HEK293 (cell line): ENCODE measurements at regions not wholly inside any gene's neighbourhood (a gene's known extent, or its start where the extent isn't known, plus 50 kb on each side); places are given as distances from the start of the nearest gene placed in this dataset.

ENCODE experiments used
- KLF10 ChIP-seq: fragments of 450-650 bp; IDR thresholded peaks from 2 replicates; pipeline ENCODE4 v1.5.1; 2018; ENCODE audit warnings: missing biosample characterization, mild to moderate bottlenecking, missing genetic modification characterization
- ZBTB7A ChIP-seq: fragments of 450-650 bp; formaldehyde crosslinking; IDR thresholded peaks from 2 replicates; pipeline ENCODE4 v1.5.1; 2016; ENCODE audit warnings: low read depth, missing biosample characterization, missing genetic modification characterization
- ZFP3 ChIP-seq: fragments of 450-650 bp; formaldehyde crosslinking; IDR thresholded peaks from 2 replicates; pipeline ENCODE4 v1.5.1; 2016; ENCODE audit warnings: low read depth, missing biosample characterization, missing genetic modification characterization
- ZNF10 ChIP-seq: fragments of 450-650 bp; formaldehyde crosslinking; IDR thresholded peaks from 2 replicates; pipeline ENCODE4 v1.5.1; 2017; ENCODE audit warnings: missing biosample characterization, missing genetic modification characterization
- ZNF140 ChIP-seq: fragments of 450-650 bp; formaldehyde crosslinking; IDR thresholded peaks from 2 replicates; pipeline ENCODE4 v1.5.1; 2016; ENCODE audit warnings: missing biosample characterization, missing genetic modification characterization
- ZNF549 ChIP-seq: fragments of 450-650 bp; IDR thresholded peaks from 2 replicates; pipeline ENCODE4 v1.5.1; 2018; ENCODE audit warnings: missing biosample characterization, missing genetic modification characterization, mild to moderate bottlenecking, inconsistent platforms, moderate library complexity
- TF ChIP-seq, protein P1 (sequence below): fragments of 450-650 bp; formaldehyde crosslinking; IDR thresholded peaks from 2 replicates; pipeline ENCODE4 v1.5.1; 2016; ENCODE audit warnings: missing biosample characterization, missing genetic modification characterization
- TF ChIP-seq, protein P2 (sequence below): sonication (generic); formaldehyde crosslinking; IDR thresholded peaks from 2 replicates; pipeline ENCODE4 v1.8.1; 2022; ENCODE audit warnings: mild to moderate bottlenecking, moderate library complexity, missing genetic modification reagents
- TF ChIP-seq, protein P3 (sequence below): fragments of 450-650 bp; IDR thresholded peaks from 2 replicates; pipeline ENCODE4 v1.5.1; 2018; ENCODE audit warnings: missing biosample characterization, mild to moderate bottlenecking, missing genetic modification characterization
- TF ChIP-seq, protein P4 (sequence below): fragments of 450-650 bp; formaldehyde crosslinking; IDR thresholded peaks from 2 replicates; pipeline ENCODE4 v1.5.0; 2017; ENCODE audit warnings: missing biosample characterization, missing genetic modification characterization, borderline replicate concordance
- TF ChIP-seq, protein P5 (sequence below): fragments of 450-650 bp; formaldehyde crosslinking; IDR thresholded peaks from 2 replicates; pipeline ENCODE4 v1.5.1; 2016; ENCODE audit warnings: missing biosample characterization, missing genetic modification characterization

DNA sequence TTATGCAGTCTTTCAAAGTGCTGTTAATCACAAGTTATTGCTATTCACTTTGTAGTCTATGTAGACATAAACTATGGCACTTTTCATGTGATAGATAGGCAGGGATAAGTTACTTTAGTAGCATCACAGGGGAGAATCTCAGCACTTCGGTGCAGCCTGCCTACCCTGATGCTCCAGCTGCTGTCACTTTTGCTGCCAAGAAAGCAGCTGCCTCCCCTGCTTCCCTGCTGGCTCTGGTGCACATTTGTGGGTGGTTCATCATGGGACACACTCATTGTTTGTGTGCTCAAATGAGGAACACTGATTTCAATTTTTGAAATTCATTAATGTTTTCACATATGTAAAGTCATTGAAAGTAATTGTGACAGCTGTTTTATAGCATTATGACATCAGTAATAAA is 272.6 kb downstream of the S1PR1 start:
- TF ChIP-seq ZFP3 (tag by site-specific recombination) (no peak), ZBTB7A (tag by site-specific recombination) (no peak), ZNF140 (tag by site-specific recombination) (no peak), ZNF549 (no peak), KLF10 (no peak), ZNF10 (tag by site-specific recombination) (no peak)
- TF ChIP-seq, protein P1, sequence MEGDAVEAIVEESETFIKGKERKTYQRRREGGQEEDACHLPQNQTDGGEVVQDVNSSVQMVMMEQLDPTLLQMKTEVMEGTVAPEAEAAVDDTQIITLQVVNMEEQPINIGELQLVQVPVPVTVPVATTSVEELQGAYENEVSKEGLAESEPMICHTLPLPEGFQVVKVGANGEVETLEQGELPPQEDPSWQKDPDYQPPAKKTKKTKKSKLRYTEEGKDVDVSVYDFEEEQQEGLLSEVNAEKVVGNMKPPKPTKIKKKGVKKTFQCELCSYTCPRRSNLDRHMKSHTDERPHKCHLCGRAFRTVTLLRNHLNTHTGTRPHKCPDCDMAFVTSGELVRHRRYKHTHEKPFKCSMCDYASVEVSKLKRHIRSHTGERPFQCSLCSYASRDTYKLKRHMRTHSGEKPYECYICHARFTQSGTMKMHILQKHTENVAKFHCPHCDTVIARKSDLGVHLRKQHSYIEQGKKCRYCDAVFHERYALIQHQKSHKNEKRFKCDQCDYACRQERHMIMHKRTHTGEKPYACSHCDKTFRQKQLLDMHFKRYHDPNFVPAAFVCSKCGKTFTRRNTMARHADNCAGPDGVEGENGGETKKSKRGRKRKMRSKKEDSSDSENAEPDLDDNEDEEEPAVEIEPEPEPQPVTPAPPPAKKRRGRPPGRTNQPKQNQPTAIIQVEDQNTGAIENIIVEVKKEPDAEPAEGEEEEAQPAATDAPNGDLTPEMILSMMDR (tag by site-specific recombination): no peak
- TF ChIP-seq, protein P2, sequence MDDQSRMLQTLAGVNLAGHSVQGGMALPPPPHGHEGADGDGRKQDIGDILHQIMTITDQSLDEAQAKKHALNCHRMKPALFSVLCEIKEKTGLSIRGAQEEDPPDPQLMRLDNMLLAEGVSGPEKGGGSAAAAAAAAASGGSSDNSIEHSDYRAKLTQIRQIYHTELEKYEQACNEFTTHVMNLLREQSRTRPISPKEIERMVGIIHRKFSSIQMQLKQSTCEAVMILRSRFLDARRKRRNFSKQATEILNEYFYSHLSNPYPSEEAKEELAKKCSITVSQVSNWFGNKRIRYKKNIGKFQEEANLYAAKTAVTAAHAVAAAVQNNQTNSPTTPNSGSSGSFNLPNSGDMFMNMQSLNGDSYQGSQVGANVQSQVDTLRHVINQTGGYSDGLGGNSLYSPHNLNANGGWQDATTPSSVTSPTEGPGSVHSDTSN (CRISPR knock-in tag): no peak
- TF ChIP-seq, protein P3, sequence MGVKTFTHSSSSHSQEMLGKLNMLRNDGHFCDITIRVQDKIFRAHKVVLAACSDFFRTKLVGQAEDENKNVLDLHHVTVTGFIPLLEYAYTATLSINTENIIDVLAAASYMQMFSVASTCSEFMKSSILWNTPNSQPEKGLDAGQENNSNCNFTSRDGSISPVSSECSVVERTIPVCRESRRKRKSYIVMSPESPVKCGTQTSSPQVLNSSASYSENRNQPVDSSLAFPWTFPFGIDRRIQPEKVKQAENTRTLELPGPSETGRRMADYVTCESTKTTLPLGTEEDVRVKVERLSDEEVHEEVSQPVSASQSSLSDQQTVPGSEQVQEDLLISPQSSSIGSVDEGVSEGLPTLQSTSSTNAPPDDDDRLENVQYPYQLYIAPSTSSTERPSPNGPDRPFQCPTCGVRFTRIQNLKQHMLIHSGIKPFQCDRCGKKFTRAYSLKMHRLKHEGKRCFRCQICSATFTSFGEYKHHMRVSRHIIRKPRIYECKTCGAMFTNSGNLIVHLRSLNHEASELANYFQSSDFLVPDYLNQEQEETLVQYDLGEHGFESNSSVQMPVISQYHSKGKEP (tag by site-specific recombination): no peak
- TF ChIP-seq, protein P4, sequence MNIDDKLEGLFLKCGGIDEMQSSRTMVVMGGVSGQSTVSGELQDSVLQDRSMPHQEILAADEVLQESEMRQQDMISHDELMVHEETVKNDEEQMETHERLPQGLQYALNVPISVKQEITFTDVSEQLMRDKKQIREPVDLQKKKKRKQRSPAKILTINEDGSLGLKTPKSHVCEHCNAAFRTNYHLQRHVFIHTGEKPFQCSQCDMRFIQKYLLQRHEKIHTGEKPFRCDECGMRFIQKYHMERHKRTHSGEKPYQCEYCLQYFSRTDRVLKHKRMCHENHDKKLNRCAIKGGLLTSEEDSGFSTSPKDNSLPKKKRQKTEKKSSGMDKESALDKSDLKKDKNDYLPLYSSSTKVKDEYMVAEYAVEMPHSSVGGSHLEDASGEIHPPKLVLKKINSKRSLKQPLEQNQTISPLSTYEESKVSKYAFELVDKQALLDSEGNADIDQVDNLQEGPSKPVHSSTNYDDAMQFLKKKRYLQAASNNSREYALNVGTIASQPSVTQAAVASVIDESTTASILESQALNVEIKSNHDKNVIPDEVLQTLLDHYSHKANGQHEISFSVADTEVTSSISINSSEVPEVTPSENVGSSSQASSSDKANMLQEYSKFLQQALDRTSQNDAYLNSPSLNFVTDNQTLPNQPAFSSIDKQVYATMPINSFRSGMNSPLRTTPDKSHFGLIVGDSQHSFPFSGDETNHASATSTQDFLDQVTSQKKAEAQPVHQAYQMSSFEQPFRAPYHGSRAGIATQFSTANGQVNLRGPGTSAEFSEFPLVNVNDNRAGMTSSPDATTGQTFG (tag by site-specific recombination): no peak
- TF ChIP-seq, protein P5, sequence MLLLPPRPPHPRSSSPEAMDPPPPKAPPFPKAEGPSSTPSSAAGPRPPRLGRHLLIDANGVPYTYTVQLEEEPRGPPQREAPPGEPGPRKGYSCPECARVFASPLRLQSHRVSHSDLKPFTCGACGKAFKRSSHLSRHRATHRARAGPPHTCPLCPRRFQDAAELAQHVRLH (tag by site-specific recombination): no peak
